ENCODE measurements at regions not wholly inside any gene's neighbourhood (a gene's known extent, or its start where the extent isn't known, plus 50 kb on each side); places are given as distances from the start of the nearest gene placed in this dataset.

DNA sequence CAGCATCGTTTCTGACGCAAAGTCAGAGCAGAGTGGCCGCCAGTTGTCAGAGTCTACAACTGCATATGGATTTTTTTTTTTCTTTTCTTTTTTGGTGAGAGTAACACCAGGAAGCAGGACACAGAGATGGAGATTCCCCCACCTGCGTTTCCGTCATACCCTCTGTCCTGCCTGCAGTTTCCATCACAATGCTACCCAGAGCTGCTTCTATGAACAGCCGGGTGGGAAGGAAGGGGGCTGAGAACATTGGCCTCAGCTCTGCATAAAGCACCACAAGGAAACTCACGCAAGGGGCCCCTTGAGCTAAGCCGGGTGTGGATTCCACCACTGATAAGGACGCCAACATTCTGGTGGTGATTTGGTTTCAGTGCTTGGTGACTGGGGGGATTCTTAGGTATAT lies 183.5 kb upstream of the AFDN start:
- DNase-seq (ENCODE audit: low spot score), result no peak

GRCh38 chr6:167643716-167644115 lies 183.0 kb upstream of the AFDN start:
- no peak for DNase-seq (ENCODE audit: low spot score)

GRCh38 chr6:167644412-167645132 lies 182.1 kb upstream of the AFDN start:
- DNase-seq (ENCODE audit: low spot score), result no peak

DNA sequence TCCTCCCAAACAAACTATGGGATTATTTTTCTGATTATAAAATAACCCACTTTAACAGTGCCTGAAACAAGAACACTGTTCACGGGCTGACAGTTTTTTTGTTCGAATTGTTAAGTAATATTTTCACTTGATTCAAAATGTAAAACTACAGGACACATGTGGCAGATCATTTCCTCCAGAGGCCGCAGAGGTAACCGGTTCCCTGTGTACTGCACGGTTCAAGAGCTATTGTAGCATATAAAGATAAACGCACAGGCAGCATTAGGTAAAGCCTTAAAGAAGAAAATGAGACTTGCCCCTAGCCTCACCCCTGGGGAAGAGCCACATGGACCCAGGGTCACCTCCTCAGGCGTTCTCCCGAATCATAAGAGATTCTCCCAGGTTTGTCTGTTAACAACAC lies 181.3 kb upstream of the AFDN start:
- no peak for DNase-seq (ENCODE audit: low spot score)

DNA sequence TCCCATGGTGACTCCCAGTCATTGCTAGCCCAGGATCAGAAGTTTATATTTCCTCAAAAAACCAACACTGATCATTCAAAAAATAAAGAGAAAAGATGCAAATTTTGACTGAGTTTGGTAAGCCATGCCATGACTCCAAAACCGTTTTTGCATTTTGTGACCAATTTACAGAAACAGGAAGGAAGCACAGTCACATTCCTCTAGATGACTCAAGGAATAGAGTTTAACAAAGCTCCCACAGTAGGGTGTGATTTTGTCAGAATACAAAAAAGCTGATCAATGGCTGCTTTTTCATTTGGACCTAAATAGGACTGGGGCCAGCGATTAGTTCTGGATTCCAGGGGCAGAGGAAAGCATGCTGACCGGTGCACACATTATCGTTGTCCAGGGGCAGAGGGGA lies 179.4 kb upstream of the AFDN start:
- no peak for DNase-seq (ENCODE audit: low spot score)

DNA sequence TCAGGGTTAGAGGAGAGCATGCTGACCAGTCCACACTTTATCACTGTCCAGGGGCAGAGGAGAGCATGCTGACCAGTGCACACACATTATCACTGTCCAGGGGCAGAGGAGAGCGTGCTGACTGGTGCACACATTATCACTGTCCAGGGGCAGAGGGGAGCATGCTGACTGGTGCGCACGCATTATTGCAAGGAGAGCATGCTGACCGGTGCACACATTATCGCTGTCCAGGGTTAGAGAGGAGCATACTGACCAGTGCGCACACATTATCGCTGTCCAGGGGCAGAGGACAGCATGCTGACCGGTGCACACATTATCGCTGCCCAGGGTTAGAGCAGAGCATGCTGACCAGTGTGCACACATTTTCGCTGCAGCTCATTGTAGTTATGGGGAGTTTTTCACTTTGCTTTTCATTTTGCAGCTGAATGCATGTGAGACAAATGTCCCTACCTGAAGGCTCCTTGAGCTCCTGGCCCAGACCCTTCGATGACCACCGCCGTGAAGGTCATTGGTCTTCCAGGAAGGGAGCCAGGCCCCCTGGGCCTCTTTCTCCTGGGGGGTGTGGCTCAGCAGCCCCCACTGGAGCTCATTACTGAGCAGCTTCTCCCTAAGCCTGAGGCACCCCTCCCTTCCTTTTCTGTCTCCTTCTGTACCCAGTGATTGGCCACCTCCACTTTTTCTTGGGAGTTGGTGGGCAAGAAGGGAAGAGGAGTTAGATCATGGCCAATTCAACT lies 178.8 kb upstream of the AFDN start:
- DNase-seq (ENCODE audit: low spot score), result no peak

DNA sequence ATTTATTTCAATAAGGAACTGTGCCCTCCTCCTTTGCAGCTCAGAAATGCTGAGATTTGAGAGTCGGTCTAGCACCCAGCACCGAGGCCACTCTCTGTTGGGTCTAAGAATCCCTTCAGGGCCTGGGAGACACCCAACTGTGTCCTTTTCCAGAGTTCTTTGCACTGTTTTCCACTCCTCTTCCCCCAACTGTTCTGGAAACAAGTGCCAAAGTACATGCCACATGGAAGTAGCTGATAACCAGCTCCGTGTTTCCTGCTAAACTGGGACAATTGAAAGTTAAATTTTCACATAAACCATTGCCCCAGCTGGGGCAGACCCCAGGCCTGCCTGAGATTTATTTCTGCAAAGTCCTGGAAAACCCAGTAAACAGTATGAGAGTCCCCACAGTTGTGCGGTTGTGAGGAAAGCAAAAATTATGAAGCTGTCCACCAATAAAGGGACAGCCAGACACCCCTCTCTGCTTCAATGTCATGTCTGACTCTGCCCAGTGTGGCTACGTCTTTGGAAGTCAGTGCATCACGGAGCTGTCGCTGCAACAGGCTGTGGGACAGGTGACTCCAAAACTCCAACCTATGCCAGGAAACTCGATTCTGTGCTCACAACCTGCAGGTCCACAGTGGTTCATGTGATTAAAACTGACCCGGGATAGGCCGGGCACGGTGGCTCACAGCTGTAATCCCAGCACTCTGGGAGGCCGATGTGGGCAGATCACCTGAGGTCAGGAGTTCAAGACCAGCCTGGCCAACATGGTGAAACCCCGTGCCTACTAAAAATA lies 178.0 kb upstream of the AFDN start:
- no peak for DNase-seq (ENCODE audit: low spot score)

GRCh38 chr6:167649476-167649875 lies 177.2 kb upstream of the AFDN start:
- DNase-seq (ENCODE audit: low spot score), result no peak

- no peak for DNase-seq (ENCODE audit: low spot score)
Observed at GRCh38 chr6:167650730-167651317, 175.9 kb upstream of the AFDN start.

DNA sequence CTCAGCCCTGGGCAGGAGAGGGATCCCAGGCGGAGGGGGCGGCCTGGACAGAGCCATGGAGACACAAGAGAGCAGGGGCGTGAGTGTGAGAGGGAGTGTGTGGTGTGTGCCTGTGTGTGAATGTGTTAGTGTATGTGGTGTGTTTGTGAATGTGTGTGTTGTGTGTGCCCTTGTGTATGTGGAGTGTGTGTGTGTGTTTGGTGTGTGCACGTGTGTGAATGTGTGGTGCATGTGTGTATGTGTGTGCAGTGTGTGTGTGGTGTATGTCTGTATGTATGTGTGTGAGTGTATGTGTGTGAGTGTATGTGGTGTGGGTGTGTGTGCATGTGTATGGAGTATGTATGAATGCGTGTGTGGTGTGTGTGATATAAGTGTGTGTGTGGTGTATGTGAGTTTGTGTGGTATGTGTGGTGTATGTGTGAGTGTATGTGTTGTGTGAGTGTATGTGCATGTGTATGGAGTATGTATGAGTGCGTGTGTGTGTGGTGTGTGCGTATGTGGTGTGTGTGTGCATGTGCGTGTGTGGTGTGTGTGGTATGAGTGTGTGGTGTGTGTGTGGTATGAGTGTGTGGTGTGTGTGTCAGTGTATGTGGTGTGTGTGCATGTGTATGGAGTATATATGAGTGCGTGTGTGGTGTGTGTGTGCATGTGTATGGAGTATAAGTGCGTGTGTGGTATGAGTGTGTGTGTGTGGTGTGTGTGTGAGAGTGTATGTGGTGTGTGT lies 175.2 kb upstream of the AFDN start:
- no peak for DNase-seq (ENCODE audit: low spot score)

DNA sequence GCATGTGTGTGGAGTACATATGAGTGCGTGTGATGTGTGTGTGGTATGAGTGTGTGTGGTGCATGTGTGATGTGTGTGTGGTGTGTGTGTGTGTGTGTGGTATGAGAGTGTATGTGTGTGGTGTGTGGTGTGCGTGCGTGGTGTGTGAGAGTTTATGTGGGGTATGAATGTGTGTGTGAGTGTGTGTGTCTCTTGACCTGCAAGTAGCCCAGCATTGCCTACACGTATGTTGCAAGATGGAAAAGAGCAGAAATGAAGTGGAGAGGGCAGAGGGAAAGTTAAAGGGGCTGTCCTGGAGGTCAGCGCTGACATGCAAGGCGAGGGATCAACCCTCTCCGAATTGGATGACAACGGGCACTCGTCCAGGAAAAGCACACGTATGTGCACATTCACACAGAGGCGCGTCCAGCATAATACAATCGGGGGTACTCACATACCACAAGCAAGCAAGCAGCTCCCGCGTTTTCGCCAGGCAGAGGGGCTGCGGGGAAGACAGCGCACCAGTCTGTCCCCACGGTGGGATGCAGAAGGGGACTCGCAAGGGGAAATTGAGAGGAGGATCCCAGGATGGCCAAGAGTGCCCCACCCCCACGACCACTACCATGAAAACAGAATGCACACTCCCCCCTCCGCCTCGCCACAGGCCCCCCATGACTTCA lies 174.5 kb upstream of the AFDN start:
- DNase-seq (ENCODE audit: low spot score), result no peak

DNA sequence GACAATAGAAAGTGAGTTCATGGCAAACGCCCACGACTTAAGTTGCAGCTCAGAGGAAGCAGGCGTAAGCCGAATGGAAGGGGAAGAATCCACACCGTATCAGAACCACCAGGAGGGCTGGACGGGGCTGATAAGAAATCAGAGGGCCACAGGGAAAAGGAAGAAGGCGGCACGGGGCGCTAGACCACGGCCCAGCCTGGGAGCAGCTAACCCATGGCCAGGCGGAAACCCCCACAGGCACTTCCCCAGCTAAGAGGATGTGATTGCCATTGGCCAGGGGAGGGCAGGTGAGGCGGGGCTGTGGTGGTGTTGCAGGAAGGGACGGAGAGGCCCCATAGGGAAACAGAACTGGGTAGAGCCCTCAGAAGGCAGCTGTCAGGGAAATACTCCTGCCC lies 174.0 kb upstream of the AFDN start:
- DNase-seq (ENCODE audit: low spot score), result no peak

DNA sequence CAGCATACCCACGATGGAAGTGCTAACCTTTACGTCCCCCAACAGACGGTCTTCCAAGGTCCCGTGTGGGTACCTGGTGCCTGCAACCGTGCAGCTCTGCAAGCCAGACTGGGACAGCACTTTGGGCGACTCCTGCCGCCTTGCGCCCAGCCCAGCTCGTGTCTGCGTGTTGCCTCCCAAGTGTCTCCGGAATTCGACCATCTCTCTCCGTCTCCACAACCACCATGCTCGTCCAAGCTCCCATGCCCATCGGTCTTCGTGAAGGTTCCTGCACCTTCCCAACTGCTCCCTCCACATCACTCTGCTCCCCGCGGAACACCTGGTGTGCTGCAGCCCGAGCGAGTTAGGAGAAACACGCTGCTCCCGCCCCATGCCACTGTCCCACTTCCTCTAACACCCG lies 173.2 kb upstream of the AFDN start:
- no peak for DNase-seq (ENCODE audit: low spot score)

DNA sequence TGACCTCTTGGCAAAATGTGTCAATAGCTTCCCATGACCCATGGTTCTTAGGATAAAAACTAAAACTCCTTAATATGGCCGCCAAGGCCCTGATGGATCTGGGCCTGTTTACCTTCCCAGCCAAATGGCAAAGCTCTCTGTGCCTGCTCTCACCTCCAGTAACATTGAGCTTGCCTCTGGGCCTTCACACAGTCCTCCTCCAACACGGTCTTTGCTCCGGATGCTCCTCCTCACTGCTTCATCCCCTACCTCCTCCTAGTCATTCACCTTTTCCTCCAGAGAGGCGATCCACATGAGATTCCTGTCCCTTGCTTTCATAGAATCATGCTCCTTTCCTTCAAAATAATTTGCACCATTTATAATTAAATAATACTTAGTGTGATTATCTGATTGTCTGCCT lies 172.3 kb upstream of the AFDN start:
- DNase-seq (ENCODE audit: low spot score), result no peak

GRCh38 chr6:167655174-167655821 lies 171.4 kb upstream of the AFDN start:
- DNase-seq (ENCODE audit: low spot score), result no peak

- DNase-seq (ENCODE audit: low spot score), result no peak
Observed at GRCh38 chr6:167658106-167658505, 168.6 kb upstream of the AFDN start.

GRCh38 chr6:167659046-167659445 lies 167.7 kb upstream of the AFDN start:
- DNase-seq (ENCODE audit: low spot score), result no peak

DNA sequence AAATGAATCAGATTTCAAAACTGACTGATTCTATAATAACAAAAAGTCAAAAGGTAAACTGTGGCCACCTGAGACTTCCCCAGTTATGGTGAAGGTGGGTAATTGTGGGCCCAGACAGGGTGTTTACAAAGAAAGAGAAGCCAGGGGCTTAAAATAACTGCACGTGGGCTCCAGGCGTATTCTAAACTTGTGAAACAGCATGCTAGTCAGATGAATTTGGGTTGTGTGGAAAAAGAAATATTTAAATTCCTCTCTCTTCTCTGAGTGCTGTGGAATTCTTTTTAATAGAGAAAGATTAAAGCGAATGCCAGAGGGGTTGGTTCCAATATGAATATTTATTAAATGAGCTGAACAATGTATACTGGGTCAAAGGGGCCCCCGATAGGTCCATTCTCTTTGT lies 166.3 kb upstream of the AFDN start:
- DNase-seq (ENCODE audit: low spot score), result no peak

GRCh38 chr6:167660944-167661551 lies 165.7 kb upstream of the AFDN start:
- DNase-seq (ENCODE audit: low spot score), result no peak

- DNase-seq (ENCODE audit: low spot score), result no peak
Observed at GRCh38 chr6:167661552-167662044, 165.1 kb upstream of the AFDN start.
